ELR (cell line): ENCODE measurements at regions not wholly inside any gene's neighbourhood (a gene's known extent, or its start where the extent isn't known, plus 50 kb on each side); places are given as distances from the start of the nearest gene placed in this dataset.
"Not testable (repeated sequence)": the region's sequence is repeated elsewhere in the genome, so short reads cannot be mapped to it uniquely, and the experiment has no call there.

ENCODE experiments used
- DNase-seq: peaks from one replicate; pipeline ENCODE4 v3.0.0-alpha.2; 2015; ENCODE audit warnings: low read depth

GRCh38 chr9:94472806-94473360 is 82.0 kb upstream of the PCAT7 start:
- DNase-seq, result no peak

- no peak for DNase-seq
Observed at GRCh38 chr9:94478755-94479730, 75.8 kb upstream of the PCAT7 start.

- DNase-seq, result no peak
Observed at GRCh38 chr9:94479757-94480156, 75.1 kb upstream of the PCAT7 start.

- no peak for DNase-seq
Observed at GRCh38 chr9:94480205-94480604, 74.7 kb upstream of the PCAT7 start.

- DNase-seq, result no peak
Observed at GRCh38 chr9:94482110-94482509, 72.8 kb upstream of the PCAT7 start.

- DNase-seq, result peak; percentile 6
Observed at GRCh38 chr9:94490465-94490864, 64.4 kb upstream of the PCAT7 start.

GRCh38 chr9:94492125-94492524 is 62.8 kb upstream of the PCAT7 start:
- not testable (repeated sequence) for DNase-seq

- no peak for DNase-seq
Observed at GRCh38 chr9:94498801-94499453, 56.0 kb upstream of the PCAT7 start.

GRCh38 chr9:94504358-94504757 is 50.5 kb upstream of the PCAT7 start:
- no peak for DNase-seq
